ENCODE measurements at regions not wholly inside any gene's neighbourhood (a gene's known extent, or its start where the extent isn't known, plus 50 kb on each side); places are given as distances from the start of the nearest gene placed in this dataset.

DNA sequence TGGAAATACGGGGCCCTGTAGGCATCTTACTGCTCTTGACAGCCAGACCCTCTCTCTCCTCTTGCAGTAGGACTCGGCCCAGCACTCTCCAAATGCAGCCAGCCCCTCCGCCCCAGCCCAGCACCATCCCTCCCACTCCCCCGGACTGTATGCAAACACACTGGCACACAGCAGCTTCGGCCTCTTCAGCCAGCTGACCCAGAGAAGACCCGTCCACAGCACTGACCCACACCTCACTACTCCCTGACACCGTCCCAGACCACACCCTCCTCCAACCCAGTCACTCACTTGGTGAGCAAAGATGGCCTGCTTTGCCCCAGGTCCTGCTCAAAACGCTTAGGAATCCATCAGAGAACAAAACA is 164.6 kb downstream of the IGLL1 start:
- TF ChIP-seq, protein P1, sequence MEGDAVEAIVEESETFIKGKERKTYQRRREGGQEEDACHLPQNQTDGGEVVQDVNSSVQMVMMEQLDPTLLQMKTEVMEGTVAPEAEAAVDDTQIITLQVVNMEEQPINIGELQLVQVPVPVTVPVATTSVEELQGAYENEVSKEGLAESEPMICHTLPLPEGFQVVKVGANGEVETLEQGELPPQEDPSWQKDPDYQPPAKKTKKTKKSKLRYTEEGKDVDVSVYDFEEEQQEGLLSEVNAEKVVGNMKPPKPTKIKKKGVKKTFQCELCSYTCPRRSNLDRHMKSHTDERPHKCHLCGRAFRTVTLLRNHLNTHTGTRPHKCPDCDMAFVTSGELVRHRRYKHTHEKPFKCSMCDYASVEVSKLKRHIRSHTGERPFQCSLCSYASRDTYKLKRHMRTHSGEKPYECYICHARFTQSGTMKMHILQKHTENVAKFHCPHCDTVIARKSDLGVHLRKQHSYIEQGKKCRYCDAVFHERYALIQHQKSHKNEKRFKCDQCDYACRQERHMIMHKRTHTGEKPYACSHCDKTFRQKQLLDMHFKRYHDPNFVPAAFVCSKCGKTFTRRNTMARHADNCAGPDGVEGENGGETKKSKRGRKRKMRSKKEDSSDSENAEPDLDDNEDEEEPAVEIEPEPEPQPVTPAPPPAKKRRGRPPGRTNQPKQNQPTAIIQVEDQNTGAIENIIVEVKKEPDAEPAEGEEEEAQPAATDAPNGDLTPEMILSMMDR (IDR thresholded peaks at IDR 0.05), result no peak
- no peak for TF ChIP-seq ZFX (IDR thresholded peaks at IDR 0.05; ENCODE audit: borderline replicate concordance)
- no peak overlapping the region for H3K27ac ChIP-seq

DNA sequence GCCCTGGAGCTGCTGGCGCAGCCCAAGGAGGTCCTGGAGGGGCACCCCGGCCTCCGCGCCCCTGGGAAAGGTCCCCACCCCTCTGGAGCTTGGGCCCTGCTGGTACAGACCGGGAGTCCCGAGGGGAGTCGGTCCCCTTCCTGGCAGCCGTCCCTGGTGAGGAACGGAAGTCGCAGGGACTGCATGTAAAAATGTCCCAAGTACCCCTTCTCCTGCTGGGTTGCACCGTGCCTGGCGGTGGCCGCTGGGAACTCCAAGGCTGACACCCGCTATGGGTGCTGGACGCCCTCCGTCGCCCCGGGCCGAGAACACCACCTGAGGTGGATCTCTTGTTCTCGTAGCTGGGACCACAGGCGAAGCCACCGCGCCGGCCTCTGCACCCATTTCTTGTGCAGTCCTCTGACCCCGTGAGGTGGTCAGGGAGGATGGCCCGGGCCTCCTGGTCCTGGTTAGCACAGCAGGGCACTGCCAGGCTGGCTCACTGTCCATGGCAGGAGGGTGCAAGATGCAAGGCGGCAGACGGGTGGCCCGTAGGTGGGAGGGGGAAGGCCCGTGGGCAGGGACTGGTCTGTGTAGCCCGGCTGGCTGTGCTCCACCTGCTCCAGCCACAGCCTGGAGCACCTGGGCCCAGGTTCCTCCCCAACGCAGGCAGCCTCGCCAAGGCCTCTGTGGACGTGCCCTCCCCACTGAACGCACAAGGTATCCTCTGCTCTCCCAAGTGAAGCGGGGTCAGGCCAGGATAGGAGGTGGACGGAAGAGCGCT is 165.2 kb downstream of the IGLL1 start:
- no peak for TF ChIP-seq ZFX (IDR thresholded peaks at IDR 0.05; ENCODE audit: borderline replicate concordance)
- TF ChIP-seq, protein P1 (IDR thresholded peaks at IDR 0.05), result no peak
- H3K27ac ChIP-seq, result no peak overlapping the region

DNA sequence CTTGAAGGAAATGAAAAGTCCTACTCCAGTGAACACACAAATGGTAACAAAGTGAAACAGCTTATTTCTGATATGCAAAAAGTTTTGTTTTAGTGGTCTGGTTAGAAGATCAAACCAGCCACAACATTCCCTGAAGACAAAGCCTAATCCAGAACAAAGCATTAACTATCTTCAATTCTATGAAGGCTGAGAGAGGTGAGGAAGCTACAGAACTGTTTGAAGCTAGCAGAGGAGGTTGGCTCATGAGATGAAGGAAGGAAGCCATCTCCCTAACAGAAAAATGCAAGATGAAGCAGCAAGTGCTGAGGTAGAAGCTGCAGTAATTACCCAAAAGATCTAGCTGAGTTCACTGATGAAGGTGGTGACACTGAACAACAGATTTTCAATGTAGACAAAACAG is 168.4 kb downstream of the IGLL1 start:
- TF ChIP-seq, protein P1 (IDR thresholded peaks at IDR 0.05), result no peak
- no peak for TF ChIP-seq ZFX (IDR thresholded peaks at IDR 0.05; ENCODE audit: borderline replicate concordance)

DNA sequence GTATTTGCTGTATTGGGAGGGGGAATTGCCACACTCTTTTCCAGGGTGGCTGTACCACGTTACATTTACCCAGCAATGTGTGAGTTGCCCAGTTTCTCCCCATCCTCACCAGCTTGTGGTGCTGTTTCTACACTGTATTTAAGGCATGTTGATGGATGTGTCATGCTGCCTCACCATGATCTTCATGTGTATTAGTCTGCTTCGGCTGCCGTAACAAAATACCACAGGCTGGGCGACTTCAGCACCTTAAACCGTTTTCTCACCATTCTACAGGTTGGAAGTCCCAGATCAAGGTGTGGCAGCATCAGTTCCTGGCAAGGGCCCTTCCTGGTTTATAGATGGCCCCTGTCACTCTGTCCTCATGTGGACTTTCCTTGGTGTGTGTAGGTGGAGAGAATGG is 169.7 kb downstream of the IGLL1 start:
- no peak overlapping the region for H3K27ac ChIP-seq
- no peak for TF ChIP-seq ZFX (IDR thresholded peaks at IDR 0.05; ENCODE audit: borderline replicate concordance)
- TF ChIP-seq, protein P1 (IDR thresholded peaks at IDR 0.05), result no peak

More for the DNA sequence above, 168.4 kb downstream of the IGLL1 start:
- no peak overlapping the region for H3K27ac ChIP-seq

DNA sequence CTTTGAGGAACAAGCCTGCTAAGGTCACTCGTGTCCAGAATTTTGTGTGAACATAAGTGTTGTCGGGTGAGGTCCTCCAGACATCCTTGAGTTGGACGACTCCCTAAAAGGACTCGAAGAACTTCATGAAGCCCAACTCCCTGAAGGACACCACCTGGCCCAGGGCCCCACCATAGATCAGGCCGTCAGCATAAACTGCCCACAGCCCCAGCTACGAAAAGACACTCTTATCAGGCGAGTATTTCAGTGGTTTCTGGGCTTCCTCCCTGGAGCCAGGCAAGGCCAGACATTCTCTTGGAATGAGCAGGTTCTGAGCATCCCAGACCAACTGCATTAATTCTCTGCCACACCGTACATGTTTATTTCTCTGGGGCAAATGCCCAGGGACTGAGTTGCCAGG is 170.1 kb downstream of the IGLL1 start:
- no peak overlapping the region for H3K27ac ChIP-seq
- no peak for TF ChIP-seq ZFX (IDR thresholded peaks at IDR 0.05; ENCODE audit: borderline replicate concordance)
- TF ChIP-seq, protein P1 (IDR thresholded peaks at IDR 0.05), result no peak

DNA sequence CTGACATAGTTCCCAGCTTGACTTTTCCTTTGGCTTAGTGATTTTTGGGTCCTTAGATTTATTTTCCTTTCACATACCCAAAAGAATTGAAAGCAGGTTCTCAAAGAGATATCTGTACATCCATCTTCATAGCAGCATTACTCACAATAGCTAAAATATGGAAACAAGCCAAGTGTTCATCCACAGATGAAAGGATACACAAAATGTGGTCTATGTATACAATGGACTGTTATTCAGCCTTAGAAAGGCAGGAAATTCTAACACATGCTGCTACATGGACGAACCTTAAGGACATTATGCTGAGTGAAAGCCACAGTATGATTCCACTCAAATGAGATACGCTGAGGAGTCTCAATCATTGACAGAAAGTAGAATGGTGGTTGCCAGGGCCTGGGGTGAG is 171.8 kb downstream of the IGLL1 start:
- H3K27ac ChIP-seq, result no peak overlapping the region
- TF ChIP-seq, protein P1 (IDR thresholded peaks at IDR 0.05), result no peak
- TF ChIP-seq ZFX (IDR thresholded peaks at IDR 0.05; ENCODE audit: borderline replicate concordance), result no peak

DNA sequence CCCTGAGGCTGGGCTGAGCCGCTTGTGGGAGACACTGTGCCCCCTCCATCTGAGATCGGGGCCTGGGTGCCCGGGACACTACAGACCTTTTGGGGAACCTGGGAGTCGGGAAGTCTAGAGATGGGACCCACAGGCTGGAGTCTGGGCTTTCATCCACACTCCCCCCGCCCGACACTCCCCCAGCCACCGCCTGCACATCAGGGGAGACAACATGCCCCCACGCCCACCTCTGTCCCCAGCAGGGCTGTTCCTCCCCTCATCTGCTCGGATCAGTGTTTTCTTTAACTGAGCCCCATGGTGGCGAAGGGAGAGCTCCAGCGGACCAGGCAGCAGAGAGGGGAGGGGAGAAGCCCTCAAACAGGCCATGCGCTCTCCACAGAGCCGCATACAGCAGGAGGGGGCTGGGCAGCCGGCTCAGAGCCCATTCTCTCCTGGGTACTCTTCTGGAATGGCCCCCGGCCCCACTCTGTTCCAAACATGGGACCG is 174.7 kb downstream of the IGLL1 start:
- TF ChIP-seq ZFX (IDR thresholded peaks at IDR 0.05; ENCODE audit: borderline replicate concordance), result no peak
- TF ChIP-seq, protein P1 (IDR thresholded peaks at IDR 0.05), result no peak
- no peak overlapping the region for H3K27ac ChIP-seq
